Adrenal gland (tissue), 9 donors: ENCODE measurements at regions not wholly inside any gene's neighbourhood (a gene's known extent, or its start where the extent isn't known, plus 50 kb on each side); places are given as distances from the start of the nearest gene placed in this dataset.
A peak's percentile ranks its signal among the peaks of the same experiment; 100 is the strongest.
"Not testable (repeated sequence)": the region's sequence is repeated elsewhere in the genome, so short reads cannot be mapped to it uniquely, and the experiment has no call there.

Source experiments
- DNase-seq, 7 donors: peaks; one replicate each; pipeline ENCODE4 v3.0.0-alpha.2; 2019 to 2020
- H3K27ac ChIP-seq, 5 donors: fragments of 200-600 bp; sonication (generic) in 4 of 5; 1 replicate in 3 of 5; 2 replicates in 2 of 5; pipeline versions ENCODE4 v1.5.1 to v1.8.0; 2016 to 2020; ENCODE audit warnings: mild to moderate bottlenecking in 1 of 5
- H3K27me3 ChIP-seq: fragments of 200-600 bp; 2 replicates; pipeline ENCODE4 v1.8.0; 2021
- H3K36me3 ChIP-seq, 2 donors: fragments of 200-600 bp; replicated peaks in 1 of 2; 1 replicate in 1 of 2; 2 replicates in 1 of 2; pipeline versions ENCODE4 v1.5.1 to v1.8.0; 2018 to 2022
- H3K4me1 ChIP-seq, 2 donors: fragments of 200-600 bp; replicated peaks in 1 of 2; 1 replicate in 1 of 2; 2 replicates in 1 of 2; pipeline versions ENCODE4 v1.5.1 to v1.8.0; 2018 to 2021
- H3K4me3 ChIP-seq, 4 donors: fragments of 200-600 bp; sonication (generic) in 3 of 4; one replicate each; pipeline ENCODE4 v1.5.1; 2016 to 2018
- H3K9me3 ChIP-seq, 3 donors: fragments of 200-600 bp; sonication (generic) in 1 of 3; replicated peaks in 1 of 3; 1 replicate in 2 of 3; 2 replicates in 1 of 3; pipeline versions ENCODE4 v1.5.1 to v1.8.0; 2016 to 2021
- CTCF ChIP-seq, 6 experiments: fragments of 450-650 bp in 4 of 6; fragments of 200-600 bp in 2 of 6; sonication (generic) in 1 of 6; IDR thresholded peaks; 1 replicate in 5 of 6; 2 replicates in 1 of 6; pipeline versions ENCODE4 v1.5.1 to v1.8.0; 2016 to 2021; ENCODE audit warnings: antibody characterized with exemption in 6 of 6, mild to moderate bottlenecking in 2 of 6, moderate library complexity in 1 of 6
- POLR2A ChIP-seq, 2 donors: fragments of 450-650 bp; IDR thresholded peaks; one replicate each; pipeline ENCODE4 v1.6.1; 2017; ENCODE audit warnings: antibody characterized with exemption in 2 of 2, mild to moderate bottlenecking in 2 of 2, moderate library complexity in 1 of 2
- WGBS, 4 donors: extraction: QIAGEN DNeasy Blood & Tissue Kit in 2 of 4; methylation state at CpG; one replicate each; pipeline versions ENCODE4 v1.1.5 to v1.1.7; 2013 to 2017; 5-methylcytosine and 5-hydroxymethylcytosine counted together
- intact Hi-C, 2 donors: fragments of 100-400 bp; cut with DNase I; formaldehyde crosslinking; loops; one replicate each; pipeline versions ENCODE4 v1.14.1 to v1.15.0; 2022 to 2023
- donor health status: healthy with polysubstance abuse.
- donor health status: Bipolar disorder and iron deficiency.
- donor health status: DM: yes; HTN: yes; CAD: no.
- donor health status: DM: no; HTN: no; CAD: no.
- donor health status: DM: no; HTN: no; CAD: no.

- intact Hi-C loops = no loop called here
Observed at GRCh38 chr14:88983755-88984154, 159.3 kb downstream of the TTC8 start.

GRCh38 chr14:88985654-88986053, 161.2 kb downstream of the TTC8 start:
- no peak overlapping the region for H3K27ac ChIP-seq
- H3K4me1 ChIP-seq = no peaks in the 10 kb centered on the region
- DNase-seq = peak in 1 of 7 donors; percentile 93
- intact Hi-C loops = no loop called here
- 72 to 100% (median 89%) methylated on average over 1 of the region's 1 CpG for whole genome bisulfite sequencing, 4 donors
- TF ChIP-seq POLR2A (IDR thresholded peaks at IDR 0.05) (no peak), CTCF (IDR thresholded peaks at IDR 0.05) (no peak)
- no peak overlapping the region for H3K4me3 ChIP-seq
- H3K27me3 ChIP-seq = no peaks in the 10 kb centered on the region
- no peaks in the 10 kb centered on the region for H3K9me3 ChIP-seq
- H3K36me3 ChIP-seq = no peaks in the 10 kb centered on the region

More at GRCh38 chr14:88983755-88984154, 159.3 kb downstream of the TTC8 start:
- WGBS, 4 donors = 45 to 49% (median 47%) methylated on average over 4 of the region's 4 CpGs
- no peaks in the 10 kb centered on the region for H3K9me3 ChIP-seq
- DNase-seq = peak in 6 of 7 donors; percentile 57 to 81 (median 66)
- TF ChIP-seq CTCF (IDR thresholded peaks at IDR 0.05) = no peak
- TF ChIP-seq POLR2A (IDR thresholded peaks at IDR 0.05) = no peak
- no peak overlapping the region for H3K27ac ChIP-seq
- H3K4me3 ChIP-seq = no peak overlapping the region
- no peaks in the 10 kb centered on the region for H3K27me3 ChIP-seq
- H3K4me1 ChIP-seq = no peaks in the 10 kb centered on the region
- H3K36me3 ChIP-seq = no peaks in the 10 kb centered on the region

GRCh38 chr14:88986146-88986841, 161.8 kb downstream of the TTC8 start:
- 49 to 54% (median 50%) methylated on average over 11 of the region's 11 CpGs for WGBS, 4 donors

GRCh38 chr14:88986908-88987307, 162.5 kb downstream of the TTC8 start:
- H3K9me3 ChIP-seq, H3K4me1 ChIP-seq, H3K27ac ChIP-seq, H3K36me3 ChIP-seq, H3K4me3 ChIP-seq, H3K27me3 ChIP-seq, DNase-seq, intact Hi-C loops: not testable (repeated sequence)
- WGBS, 4 donors = 78 to 94% (median 87%) methylated on average over 2 of the region's 2 CpGs

More at GRCh38 chr14:88986146-88986841, 161.8 kb downstream of the TTC8 start:
- Histone ChIP-seq H3K9me3 (no peaks in the 10 kb centered on the region), H3K4me3 (no peak overlapping the region), H3K4me1 (no peaks in the 10 kb centered on the region), H3K36me3 (no peaks in the 10 kb centered on the region), H3K27me3 (no peaks in the 10 kb centered on the region), H3K27ac (peak overlapping the region in 1 of 5 donors; percentile 35)
- peak; percentile 43 to 89 (median 78) for DNase-seq
- TF ChIP-seq CTCF (IDR thresholded peaks at IDR 0.05) = no peak
- TF ChIP-seq POLR2A (IDR thresholded peaks at IDR 0.05) = no peak
- intact Hi-C loops = no loop called here

GRCh38 chr14:88987516-88987915, 163.1 kb downstream of the TTC8 start:
- no peak for DNase-seq
- H3K4me3 ChIP-seq = no peak overlapping the region
- no peaks in the 10 kb centered on the region for H3K36me3 ChIP-seq
- H3K4me1 ChIP-seq = no peaks in the 10 kb centered on the region
- 76 to 88% (median 82%) methylated on average over 2 of the region's 2 CpGs for WGBS, 4 donors
- TF ChIP-seq CTCF (IDR thresholded peaks at IDR 0.05) (no peak), POLR2A (IDR thresholded peaks at IDR 0.05) (no peak)
- intact Hi-C loops = no loop called here
- H3K9me3 ChIP-seq = no peaks in the 10 kb centered on the region
- no peak overlapping the region for H3K27ac ChIP-seq
- H3K27me3 ChIP-seq = no peaks in the 10 kb centered on the region
